ENCODE measurements at regions not wholly inside any gene's neighbourhood (a gene's known extent, or its start where the extent isn't known, plus 50 kb on each side); places are given as distances from the start of the nearest gene placed in this dataset.

DNA sequence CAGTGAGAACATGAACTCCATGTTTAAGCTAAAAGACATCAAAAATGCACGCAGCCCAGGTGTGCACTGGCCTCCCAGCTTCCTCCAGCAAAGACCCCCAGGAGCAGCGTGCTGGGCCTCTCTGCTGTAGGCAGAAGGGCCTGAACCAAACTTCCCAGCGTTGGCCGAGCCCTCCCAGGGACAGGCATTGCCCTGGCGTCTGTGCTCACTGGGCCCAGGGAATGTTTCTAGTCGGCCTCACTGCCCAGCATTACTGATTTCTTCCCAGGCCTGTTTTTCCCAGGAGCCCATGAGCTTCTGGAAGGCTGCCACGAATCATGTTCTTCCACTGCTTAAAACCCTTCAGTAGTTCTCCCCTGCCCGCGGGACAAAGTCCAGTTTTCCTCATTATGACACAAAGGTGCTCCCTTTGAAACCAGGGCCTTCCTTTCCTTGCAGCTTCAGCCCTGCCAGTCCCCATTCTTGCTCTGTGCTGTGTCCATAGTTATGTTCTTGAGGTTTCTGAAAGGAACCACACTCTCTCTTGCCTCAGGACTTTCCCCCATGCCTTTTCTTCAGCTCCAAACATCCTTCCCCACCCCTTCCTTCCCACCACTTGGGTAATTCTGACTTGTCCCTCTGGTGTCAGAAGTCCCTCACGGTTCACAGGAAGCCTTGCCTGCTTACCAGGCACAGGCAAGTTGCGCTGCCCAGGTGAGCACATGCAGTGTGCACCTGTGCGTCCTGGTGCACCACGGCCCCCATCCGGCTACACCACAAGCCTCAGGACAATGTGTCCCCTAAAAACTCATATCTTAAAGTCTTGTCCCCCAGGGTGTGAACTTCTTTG, 93.4 kb upstream of the ENPP6 start:
- intact Hi-C loops (cut with micrococcal nuclease): loop anchor here (5.0 to 10.0 kb wide), 4 partner anchors 46 to 226 kb away; no protein-coding TSS in a partner anchor
- H3K36me3 Mint-ChIP-seq (ENCODE audit: low read depth): no peaks in the 10 kb centered on the region
- POLR2A ChIA-PET: interaction anchor here (0.9 to 1.5 kb wide), 5 partner anchors 9 to 47 kb away, joined by 3 to 4 read pairs (median 3); no protein-coding TSS in a partner anchor

GRCh38 chr4:184310171-184310567, 92.5 kb upstream of the ENPP6 start:
- TF ChIP-seq, protein P1, sequence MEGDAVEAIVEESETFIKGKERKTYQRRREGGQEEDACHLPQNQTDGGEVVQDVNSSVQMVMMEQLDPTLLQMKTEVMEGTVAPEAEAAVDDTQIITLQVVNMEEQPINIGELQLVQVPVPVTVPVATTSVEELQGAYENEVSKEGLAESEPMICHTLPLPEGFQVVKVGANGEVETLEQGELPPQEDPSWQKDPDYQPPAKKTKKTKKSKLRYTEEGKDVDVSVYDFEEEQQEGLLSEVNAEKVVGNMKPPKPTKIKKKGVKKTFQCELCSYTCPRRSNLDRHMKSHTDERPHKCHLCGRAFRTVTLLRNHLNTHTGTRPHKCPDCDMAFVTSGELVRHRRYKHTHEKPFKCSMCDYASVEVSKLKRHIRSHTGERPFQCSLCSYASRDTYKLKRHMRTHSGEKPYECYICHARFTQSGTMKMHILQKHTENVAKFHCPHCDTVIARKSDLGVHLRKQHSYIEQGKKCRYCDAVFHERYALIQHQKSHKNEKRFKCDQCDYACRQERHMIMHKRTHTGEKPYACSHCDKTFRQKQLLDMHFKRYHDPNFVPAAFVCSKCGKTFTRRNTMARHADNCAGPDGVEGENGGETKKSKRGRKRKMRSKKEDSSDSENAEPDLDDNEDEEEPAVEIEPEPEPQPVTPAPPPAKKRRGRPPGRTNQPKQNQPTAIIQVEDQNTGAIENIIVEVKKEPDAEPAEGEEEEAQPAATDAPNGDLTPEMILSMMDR (IDR thresholded peaks at IDR 0.05): peak; percentile 60
- Mint-ChIP-seq H3K27ac (peak overlapping the region; percentile 88), H3K9me3 (no peaks in the 10 kb centered on the region), H3K4me1 (ENCODE audit: low read depth) (peaks cover 68% of the 10 kb centered on the region), H3K4me3 (peak overlapping the region; percentile 18), H3K27me3 (no peaks in the 10 kb centered on the region), H3K36me3 (ENCODE audit: low read depth) (no peaks in the 10 kb centered on the region)
- DNase-seq: peak; percentile 72
- intact Hi-C loops (cut with micrococcal nuclease): loop anchor here (5.0 to 10.0 kb wide), 4 partner anchors 45 to 227 kb away; no protein-coding TSS in a partner anchor
- ChIA-PET POLR2A (no interaction called here), CTCF (interaction anchor here (0.9 to 3.5 kb wide), 8 partner anchors 8 to 107 kb away, joined by 3 to 16 read pairs (median 4); no protein-coding TSS in a partner anchor)
- peak; percentile 51 for ATAC-seq

More for the DNA sequence above, 93.4 kb upstream of the ENPP6 start:
- no peaks in the 10 kb centered on the region for H3K9me3 Mint-ChIP-seq
- H3K4me3 Mint-ChIP-seq: no peak overlapping the region
- peak overlapping the region; percentile 88 for H3K27ac Mint-ChIP-seq
- peaks cover 75% of the 10 kb centered on the region for H3K4me1 Mint-ChIP-seq (ENCODE audit: low read depth)
- ATAC-seq: no peak
- no peak for DNase-seq
- TF ChIP-seq, protein P1 (IDR thresholded peaks at IDR 0.05): no peak
- no peaks in the 10 kb centered on the region for H3K27me3 Mint-ChIP-seq
- CTCF ChIA-PET: interaction anchor here (0.8 to 3.5 kb wide), 11 partner anchors 7 to 148 kb away, joined by 3 to 16 read pairs (median 5); no protein-coding TSS in a partner anchor

GRCh38 chr4:184309241-184310170, 91.8 kb upstream of the ENPP6 start:
- Mint-ChIP-seq H3K36me3 (ENCODE audit: low read depth) (no peaks in the 10 kb centered on the region), H3K27ac (peak overlapping the region; percentile 88), H3K9me3 (peaks cover 2% of the 10 kb centered on the region), H3K4me1 (ENCODE audit: low read depth) (peaks cover 61% of the 10 kb centered on the region), H3K4me3 (peak overlapping the region; percentile 18), H3K27me3 (no peaks in the 10 kb centered on the region)
- peak; percentile 11 for ATAC-seq
- DNase-seq: peak; percentile 78
- TF ChIP-seq, protein P1 (IDR thresholded peaks at IDR 0.05): no peak
- intact Hi-C loops (cut with micrococcal nuclease): loop anchor here (5.0 to 10.0 kb wide), 4 partner anchors 45 to 228 kb away; no protein-coding TSS in a partner anchor
- CTCF ChIA-PET: interaction anchor here (0.8 to 3.8 kb wide), 8 partner anchors 9 to 45 kb away, joined by 3 to 18 read pairs (median 6); no protein-coding TSS in a partner anchor
- POLR2A ChIA-PET: no interaction called here

DNA sequence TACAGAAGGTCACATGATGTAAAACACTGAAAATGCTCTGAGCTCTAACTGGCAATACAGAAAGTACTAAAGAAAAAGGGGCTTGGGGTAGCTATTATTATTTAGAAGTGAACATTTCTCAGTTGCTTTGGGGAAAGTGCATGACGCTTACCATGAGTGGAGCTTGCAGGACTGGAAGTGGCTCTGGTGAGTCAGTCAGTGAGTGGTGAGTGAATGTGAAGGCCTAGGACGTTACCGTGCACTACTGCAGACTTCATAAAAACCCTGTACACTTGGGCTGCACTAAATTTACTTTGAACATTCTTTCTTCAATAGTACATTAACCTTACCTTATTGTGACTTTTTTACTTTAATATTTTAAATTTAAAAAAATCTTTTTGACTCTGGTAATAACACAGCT, 89.3 kb upstream of the ENPP6 start:
- H3K27ac Mint-ChIP-seq: peak overlapping the region; percentile 12

More for the DNA sequence above, 89.3 kb upstream of the ENPP6 start:
- peaks cover 10% of the 10 kb centered on the region for H3K9me3 Mint-ChIP-seq
- H3K27me3 Mint-ChIP-seq: no peaks in the 10 kb centered on the region
- peak; percentile 14 for ATAC-seq
- peaks cover 3% of the 10 kb centered on the region for H3K36me3 Mint-ChIP-seq (ENCODE audit: low read depth)
- TF ChIP-seq, protein P1 (IDR thresholded peaks at IDR 0.05): no peak
- ChIA-PET POLR2A (interaction anchor here (1.2 to 1.4 kb wide), 2 partner anchors 33 to 78 kb away, joined by 3 to 4 read pairs; no protein-coding TSS in a partner anchor), CTCF (interaction anchor here (0.9 to 3.8 kb wide), 3 partner anchors 25 to 43 kb away, joined by 3 to 18 read pairs (median 7); no protein-coding TSS in a partner anchor)
- H3K4me3 Mint-ChIP-seq: no peak overlapping the region
- H3K4me1 Mint-ChIP-seq (ENCODE audit: low read depth): peaks cover 36% of the 10 kb centered on the region
- intact Hi-C loops (cut with micrococcal nuclease): no loop called here
- DNase-seq: peak; percentile 39

All from activated CD8-positive, alpha-beta T cell treated with anti-CD3 and anti-CD28 coated beads for 36 hours (primary cell).